ENCODE measurements at regions not wholly inside any gene's neighbourhood (a gene's known extent, or its start where the extent isn't known, plus 50 kb on each side); places are given as distances from the start of the nearest gene placed in this dataset.
"Not testable (repeated sequence)": the region's sequence is repeated elsewhere in the genome, so short reads cannot be mapped to it uniquely, and the experiment has no call there.

DNA sequence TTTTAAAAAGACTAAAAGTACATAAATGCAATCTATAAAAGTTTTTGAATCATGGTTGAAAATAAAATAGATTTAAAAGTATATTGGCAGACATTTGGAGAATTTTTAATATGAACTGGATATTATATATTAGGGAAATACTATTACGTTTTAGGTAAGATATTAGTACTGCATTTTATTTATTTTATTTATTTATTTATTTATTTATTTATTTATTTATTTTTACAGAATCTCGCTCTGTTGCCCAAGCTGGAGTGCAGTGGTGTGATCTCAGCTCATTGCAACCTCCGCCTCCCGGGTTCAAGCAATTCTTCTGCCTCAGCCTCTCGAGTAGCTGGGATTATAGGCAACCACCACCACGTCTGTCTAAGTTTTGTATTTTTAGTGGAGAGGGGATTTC, 890.1 kb upstream of the MANEA start:
- DNase-seq = not testable (repeated sequence)

- DNase-seq = no peak
These were observed 893.9 kb upstream of the MANEA start for GRCh38 chr6:94683409-94683808.

DNA sequence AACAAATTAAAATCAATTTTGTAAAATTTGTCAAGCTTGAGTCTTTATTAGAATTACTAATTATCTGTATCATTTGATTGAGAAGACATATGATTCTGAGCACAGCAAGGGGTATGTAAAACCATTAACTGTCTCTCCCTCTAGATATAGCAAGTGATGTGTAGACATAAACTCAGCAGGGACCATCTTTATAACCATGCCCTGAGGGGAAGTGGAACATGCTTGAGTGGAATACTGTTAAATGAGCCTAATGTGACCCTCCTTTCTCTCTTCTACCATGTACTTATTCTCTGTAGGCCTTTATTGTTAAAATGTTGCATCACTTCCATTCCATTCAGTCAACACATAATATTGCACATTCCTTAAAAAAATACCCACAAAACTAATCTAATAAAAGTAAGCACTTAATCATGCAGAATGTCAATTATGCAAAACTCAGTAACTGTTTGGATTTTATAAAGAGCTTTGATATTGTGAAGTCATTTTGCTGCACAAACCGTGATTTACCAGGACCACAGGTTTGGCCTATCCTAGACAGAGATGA, 896.6 kb upstream of the MANEA start:
- no peak for DNase-seq

- no peak for DNase-seq
These were observed 904.1 kb upstream of the MANEA start for GRCh38 chr6:94673251-94673650.

DNA sequence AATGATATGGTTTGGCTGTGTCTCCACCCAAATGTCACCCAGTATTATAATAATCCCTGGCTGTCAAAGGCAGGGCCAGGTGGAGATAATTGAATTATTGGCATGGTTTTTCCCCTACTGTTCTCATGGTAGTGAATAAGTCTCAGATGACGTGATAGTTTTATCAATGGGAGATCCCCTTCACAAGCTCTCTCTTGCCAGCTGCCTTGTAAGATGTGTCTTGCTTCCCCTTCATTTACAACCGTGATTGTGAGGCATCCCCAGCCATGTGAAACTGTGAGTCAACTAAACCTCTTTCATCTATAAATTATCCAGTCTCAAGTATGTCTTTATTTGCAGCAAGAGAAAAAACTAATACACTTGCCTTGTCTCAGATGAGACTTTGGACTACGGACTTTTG, 907.3 kb upstream of the MANEA start:
- DNase-seq = no peak

GRCh38 chr6:94668876-94669275, 908.5 kb upstream of the MANEA start:
- DNase-seq = no peak

DNA sequence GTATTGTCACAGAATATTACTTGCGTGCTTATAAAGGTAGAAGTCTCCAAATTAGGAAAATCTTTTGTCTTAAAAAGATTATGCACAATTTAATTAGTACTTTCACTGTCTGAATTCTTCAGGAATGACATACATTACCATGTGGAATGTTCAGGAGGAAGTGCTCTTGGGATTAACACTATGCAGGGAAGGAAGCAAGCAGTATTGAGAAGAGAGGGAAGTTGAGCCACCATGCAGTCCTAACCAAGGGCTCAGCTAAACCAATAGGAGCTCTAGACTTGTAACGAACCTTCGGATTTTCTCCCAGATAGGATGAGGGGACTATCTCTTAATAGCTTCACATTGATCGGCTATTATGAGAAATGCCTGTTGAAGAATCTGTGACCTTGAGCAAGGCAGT, 918.4 kb upstream of the MANEA start:
- no peak for DNase-seq

DNA sequence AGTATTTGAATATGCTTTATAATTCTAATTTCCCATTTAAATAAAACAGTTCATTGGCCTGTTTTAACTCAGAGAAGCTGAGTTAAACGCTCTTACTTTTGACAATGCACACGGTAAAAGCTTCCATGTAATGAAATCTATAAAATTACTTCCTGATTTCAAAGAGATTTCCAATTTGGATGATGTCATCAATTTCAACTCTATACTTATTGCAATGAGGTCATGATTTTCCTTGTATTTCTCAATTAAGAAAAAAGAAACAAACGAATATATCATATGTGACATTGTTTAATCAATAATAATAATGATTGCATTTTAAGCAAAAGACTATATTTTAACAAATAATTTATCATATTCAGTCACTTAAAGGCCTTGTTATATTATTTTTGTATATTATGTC, 926.1 kb upstream of the MANEA start:
- DNase-seq = no peak

DNA sequence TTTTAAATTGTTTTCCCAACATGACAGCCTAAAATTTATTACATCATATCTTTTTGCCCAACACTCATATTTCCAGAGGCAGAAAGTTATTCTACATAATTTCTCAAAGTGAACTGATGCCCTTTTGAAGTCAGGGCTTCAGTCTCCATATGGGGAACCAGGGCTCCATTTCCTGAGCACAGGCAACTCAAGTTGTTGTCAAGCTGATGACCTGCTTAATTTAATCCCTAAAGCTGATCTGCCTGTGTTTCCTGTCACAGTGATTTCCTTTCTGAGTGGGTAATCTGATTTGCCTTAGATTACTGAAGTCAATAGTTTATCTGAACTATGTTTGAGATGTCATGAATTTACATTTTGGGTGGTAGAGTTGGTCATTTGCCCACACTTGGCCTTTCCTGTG, 932.1 kb upstream of the MANEA start:
- DNase-seq = no peak

GRCh38 chr6:94639564-94639963, 937.8 kb upstream of the MANEA start:
- DNase-seq = no peak

- no peak for DNase-seq
These were observed 940.5 kb upstream of the MANEA start for GRCh38 chr6:94636780-94637385.

- no peak for DNase-seq
These were observed 953.7 kb upstream of the MANEA start for GRCh38 chr6:94623586-94623985.

DNA sequence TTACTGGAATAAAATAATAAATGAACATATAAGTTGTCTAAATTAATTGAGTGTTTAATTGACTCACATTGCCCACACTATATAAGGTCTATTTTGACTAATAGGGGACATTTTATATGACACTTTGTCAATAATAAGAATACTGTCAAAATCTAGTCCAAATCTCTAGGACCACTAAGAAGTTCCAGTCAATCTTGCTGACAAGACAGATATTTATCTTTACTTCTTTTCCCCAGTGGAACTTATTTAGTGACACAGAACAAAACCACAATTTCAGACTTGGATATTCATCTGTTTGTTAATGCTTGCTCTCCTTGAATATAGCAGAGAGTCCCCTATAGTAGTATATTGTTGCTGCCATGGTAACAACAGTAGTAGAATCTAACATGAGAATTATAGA, 954.6 kb upstream of the MANEA start:
- DNase-seq = no peak

DNA sequence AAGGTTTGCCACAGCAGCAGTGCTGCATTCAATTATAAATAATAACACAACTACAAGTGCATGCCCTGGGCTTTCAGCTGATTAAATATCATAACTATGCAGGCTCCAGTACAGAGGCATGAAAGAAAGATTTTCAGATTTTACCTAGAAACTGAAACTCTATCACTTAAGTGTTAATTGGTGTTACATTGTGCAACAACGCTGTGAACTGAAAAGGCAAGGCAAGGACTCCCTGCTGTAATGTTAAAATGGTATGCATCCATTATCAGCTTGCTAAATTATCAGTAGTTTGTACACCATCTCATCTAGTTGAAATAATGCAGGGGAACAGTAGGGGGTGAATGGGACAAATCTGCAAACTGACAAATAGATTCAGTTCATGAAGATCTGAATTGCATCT, 976.7 kb upstream of the MANEA start:
- no peak for DNase-seq

GRCh38 chr6:94597487-94597886, 979.8 kb upstream of the MANEA start:
- DNase-seq = no peak

DNA sequence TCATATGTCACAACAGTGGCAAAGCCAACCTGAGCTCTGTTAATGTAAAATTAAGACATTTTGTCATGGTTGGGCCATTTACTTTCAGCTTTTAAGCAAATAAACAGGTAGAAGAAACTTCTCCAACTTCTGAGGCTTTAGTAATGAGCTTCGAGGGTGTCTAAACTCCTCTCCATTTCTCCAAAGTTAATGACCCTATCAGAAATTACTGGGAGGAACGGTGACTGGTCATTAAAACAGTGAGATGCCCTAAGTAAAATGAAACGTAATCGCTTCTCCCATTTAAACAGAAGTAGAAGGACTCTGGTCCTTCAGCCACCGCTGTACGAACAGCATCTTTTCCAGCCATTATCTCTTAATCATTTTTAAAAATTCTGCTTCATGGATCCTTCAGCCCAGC, 986.9 kb upstream of the MANEA start:
- no peak for DNase-seq

DNA sequence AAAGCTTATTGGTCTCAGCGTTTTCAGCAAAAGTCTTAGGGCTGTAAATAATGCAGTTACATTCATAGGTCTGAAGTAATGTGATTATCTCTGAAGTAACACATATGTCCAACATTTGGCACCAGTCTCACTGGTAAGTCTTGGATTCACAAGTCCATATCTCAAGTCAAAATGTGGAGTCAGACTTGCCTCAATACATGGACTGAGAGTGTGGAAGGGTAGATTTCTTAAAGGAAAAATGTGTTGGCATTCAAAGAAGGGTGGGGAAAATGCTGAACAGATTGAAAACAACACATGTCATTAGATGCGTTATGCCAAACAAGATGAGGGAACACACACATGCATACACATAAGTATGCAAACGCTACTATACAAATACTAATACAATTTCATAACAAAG, 989.0 kb upstream of the MANEA start:
- no peak for DNase-seq

- DNase-seq = no peak
These were observed 993.1 kb upstream of the MANEA start for GRCh38 chr6:94584211-94584610.

DNA sequence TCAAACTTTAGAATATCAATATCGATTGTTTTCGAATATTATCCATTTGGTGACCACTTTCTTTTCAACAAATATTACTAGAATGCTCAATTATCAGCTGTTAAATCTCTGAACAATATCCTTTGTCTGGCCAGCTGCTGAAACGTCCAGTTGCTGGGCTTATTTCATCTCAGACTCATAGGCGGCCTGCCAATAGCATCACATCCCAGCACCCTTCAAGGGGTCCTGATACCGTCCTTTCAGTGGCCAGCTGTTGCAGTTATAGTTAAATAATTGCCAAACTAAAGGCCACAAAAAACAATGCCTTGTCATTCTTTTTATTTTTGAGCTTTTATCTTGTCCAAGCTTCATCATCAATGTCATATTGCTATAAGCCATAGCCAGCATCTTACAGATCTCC, 1006.8 kb upstream of the MANEA start:
- no peak for DNase-seq

DNA sequence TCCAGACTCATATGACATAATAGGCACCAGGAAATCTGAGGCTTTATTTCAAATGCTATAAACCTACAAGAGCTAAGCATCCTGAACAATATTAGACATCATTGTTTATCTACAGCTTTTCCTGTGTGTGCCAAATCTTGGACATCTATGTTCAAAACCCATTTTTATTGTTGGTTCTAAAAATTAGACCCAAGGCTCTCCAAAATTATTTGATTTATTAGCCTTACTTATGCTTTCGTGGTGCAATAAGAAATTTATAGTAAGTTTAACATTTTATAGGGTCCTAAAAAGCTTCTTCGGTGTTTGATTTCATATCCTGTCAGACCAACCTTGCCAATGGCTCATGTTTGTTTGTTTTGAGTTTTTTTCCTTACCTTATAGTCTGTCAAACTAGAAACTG, 1014.5 kb upstream of the MANEA start:
- DNase-seq = no peak

GRCh38 chr6:94559829-94560537, 1017.4 kb upstream of the MANEA start:
- DNase-seq = no peak

DNA sequence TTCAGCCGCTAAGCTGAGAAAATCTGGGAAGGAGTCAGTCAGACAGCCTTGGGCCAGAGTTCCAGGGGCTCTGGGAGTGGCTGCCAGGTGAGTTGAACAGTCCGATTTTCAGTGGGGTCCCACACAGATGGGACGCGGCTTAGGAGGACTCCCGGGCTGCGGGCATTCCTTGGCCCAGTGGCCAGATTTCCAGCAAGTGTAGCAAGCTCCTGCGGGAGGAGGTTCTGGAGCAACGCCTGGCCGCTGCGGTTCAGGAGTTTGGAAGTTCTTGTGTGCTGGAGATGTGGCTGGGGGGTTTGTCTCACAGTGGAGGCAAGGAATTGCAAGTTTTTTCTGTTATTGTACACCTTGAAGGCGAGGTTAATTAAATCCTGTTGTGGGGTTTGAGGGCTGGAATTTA, 1020.1 kb upstream of the MANEA start:
- not testable (repeated sequence) for DNase-seq

- DNase-seq = no peak
These were observed 1029.1 kb upstream of the MANEA start for GRCh38 chr6:94548201-94548600.

- no peak for DNase-seq
These were observed 1041.5 kb upstream of the MANEA start for GRCh38 chr6:94535798-94536197.

All from NCI-H187 treated with DMSO at 0.1 percent for 48 hours (cell line).